Hepatocyte (in vitro differentiated cells): ENCODE measurements at regions not wholly inside any gene's neighbourhood (a gene's known extent, or its start where the extent isn't known, plus 50 kb on each side); places are given as distances from the start of the nearest gene placed in this dataset.

Experiments
- EZH2 ChIP-seq: fragments of 200-600 bp; sonication (generic); IDR thresholded peaks from 2 replicates; pipeline ENCODE4 v1.6.1; 2016; ENCODE audit warnings: antibody characterized with exemption, mild to moderate bottlenecking, borderline replicate concordance
- EZH2phosphoT487 ChIP-seq: fragments of 200-600 bp; sonication (generic); IDR thresholded peaks from one replicate; pipeline ENCODE4 v1.6.1; 2018; ENCODE audit warnings: antibody characterized with exemption, mild to moderate bottlenecking, low read depth, moderate library complexity; ENCODE audit not compliant: unreplicated experiment, severe bottlenecking
- TF ChIP-seq, protein P1 (sequence below): fragments of 200-600 bp; sonication (generic); IDR thresholded peaks from 2 replicates; pipeline ENCODE4 v1.5.1; 2016; ENCODE audit warnings: antibody characterized with exemption, mild to moderate bottlenecking; ENCODE audit not compliant: poor library complexity

DNA sequence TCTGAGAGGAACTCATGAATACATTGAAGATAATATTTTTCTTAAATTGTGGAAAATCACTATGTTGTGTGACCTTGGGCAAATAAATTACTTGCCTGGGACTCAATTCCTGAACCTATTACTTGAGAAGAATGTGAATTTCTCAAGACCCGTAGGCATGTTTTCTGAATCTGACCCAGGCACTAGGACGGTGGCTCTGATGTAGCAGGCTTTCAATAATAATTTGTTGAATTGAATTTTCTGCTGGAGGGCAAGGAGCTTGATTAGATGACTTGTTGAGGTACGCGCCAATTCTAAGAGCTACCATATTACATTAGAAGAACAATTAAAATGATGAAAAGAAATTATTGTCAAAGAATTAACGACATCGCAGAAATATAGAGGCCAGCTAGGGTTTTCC lies 150.2 kb upstream of the LRRC3B start:
- TF ChIP-seq EZH2: no peak
- TF ChIP-seq, protein P1, sequence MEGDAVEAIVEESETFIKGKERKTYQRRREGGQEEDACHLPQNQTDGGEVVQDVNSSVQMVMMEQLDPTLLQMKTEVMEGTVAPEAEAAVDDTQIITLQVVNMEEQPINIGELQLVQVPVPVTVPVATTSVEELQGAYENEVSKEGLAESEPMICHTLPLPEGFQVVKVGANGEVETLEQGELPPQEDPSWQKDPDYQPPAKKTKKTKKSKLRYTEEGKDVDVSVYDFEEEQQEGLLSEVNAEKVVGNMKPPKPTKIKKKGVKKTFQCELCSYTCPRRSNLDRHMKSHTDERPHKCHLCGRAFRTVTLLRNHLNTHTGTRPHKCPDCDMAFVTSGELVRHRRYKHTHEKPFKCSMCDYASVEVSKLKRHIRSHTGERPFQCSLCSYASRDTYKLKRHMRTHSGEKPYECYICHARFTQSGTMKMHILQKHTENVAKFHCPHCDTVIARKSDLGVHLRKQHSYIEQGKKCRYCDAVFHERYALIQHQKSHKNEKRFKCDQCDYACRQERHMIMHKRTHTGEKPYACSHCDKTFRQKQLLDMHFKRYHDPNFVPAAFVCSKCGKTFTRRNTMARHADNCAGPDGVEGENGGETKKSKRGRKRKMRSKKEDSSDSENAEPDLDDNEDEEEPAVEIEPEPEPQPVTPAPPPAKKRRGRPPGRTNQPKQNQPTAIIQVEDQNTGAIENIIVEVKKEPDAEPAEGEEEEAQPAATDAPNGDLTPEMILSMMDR: no peak
- no peak for TF ChIP-seq EZH2phosphoT487
